Hematopoietic multipotent progenitor cell treated with erythropoietin and hydrocortisone succinate and interleukin-3 and kit ligand, for 6 days (in vitro differentiated cells): ENCODE measurements at regions not wholly inside any gene's neighbourhood (a gene's known extent, or its start where the extent isn't known, plus 50 kb on each side); places are given as distances from the start of the nearest gene placed in this dataset.
"Not testable (repeated sequence)": the region's sequence is repeated elsewhere in the genome, so short reads cannot be mapped to it uniquely, and the experiment has no call there.

Experiments
- DNase-seq: peaks from one replicate; pipeline ENCODE4 v3.0.0-alpha.2; 2015

- no peak for DNase-seq
Measured at GRCh38 chr2:11877764-11878163, 131.3 kb downstream of the LPIN1 start.

- not testable (repeated sequence) for DNase-seq
Measured at GRCh38 chr2:11885253-11885652, 138.8 kb downstream of the LPIN1 start.

DNA sequence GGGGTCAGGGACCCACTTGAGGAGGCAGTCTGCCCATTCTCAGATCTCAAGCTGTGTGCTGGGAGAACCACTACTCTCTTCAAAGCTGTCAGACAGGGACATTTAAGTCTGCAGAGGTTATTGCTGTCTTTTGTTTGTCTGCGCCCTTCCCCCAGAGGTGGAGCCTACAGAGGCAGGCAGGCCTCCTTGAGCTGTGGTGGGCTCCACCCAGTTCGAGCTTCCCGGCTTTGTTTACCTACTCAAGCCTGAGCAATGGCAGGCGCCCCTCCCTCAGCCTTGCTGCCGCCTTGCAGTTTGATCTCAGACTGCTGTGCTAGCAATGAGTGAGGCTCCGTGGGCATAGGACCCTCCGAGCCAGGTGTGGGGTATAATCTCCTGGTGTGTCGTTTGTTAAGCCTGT lies 140.5 kb downstream of the LPIN1 start:
- DNase-seq = not testable (repeated sequence)

GRCh38 chr2:11889101-11889850 lies 142.8 kb downstream of the LPIN1 start:
- no peak for DNase-seq

DNA sequence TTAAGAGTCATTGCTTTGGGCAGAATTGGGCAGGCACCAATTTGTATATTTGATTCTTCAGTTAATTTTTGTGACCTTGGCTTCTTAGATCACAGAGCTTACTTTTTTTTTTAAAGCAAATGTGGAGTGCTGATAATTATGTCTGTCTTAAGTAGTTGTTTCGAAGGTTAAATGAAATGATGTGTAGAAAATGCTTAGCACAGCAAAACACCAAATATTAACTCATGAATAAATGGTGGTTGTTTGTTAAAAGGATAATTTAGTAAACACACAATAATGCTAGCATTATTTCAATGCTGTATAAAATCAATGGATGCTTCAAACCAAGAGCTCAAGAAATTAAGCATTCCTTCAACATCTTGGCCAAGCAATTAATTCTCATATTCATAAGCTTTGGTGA lies 143.4 kb downstream of the LPIN1 start:
- no peak for DNase-seq

- DNase-seq = peak; percentile 48
Measured at GRCh38 chr2:11891028-11891427, 144.6 kb downstream of the LPIN1 start.

DNA sequence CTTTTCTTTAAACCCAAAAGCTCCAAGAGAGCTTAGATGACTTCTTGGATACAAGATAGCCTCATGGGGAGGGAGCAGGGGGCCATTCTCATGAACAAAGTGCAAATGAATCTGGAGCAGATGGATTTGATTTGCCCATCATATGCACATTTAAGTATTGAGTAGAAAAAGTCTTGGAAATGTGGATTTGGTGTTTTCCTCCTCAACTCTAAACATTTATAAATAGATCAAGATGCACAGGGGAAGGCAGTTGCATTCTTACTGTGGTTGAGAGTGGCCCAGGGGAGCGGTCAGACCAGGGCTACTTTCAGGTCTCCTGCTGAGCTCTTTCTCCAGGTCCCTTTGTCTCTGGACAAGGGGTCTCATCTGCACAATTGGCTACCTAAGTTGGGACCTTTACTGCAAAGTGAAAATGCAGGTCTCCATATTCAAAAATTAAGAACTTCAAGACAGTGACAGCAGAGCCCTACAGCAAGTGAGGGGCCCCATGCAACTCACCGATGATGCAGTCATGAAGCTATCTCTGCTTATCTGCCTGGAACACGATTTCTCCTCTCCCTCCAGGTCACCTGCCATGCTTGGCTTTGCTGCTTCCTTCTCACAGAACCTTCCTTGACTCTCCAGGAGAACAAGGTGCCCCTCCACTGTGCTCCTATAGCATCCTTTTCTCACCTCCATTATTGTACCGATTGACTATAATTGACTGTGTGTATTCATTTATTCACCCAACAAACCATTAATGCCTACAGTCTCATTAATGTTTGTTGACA lies 145.4 kb downstream of the LPIN1 start:
- no peak for DNase-seq

- no peak for DNase-seq
Measured at GRCh38 chr2:11896386-11896785, 150.0 kb downstream of the LPIN1 start.

- no peak for DNase-seq
Measured at GRCh38 chr2:11898576-11898975, 152.1 kb downstream of the LPIN1 start.

GRCh38 chr2:11899264-11899818 lies 152.9 kb downstream of the LPIN1 start:
- DNase-seq = no peak

- not testable (repeated sequence) for DNase-seq
Measured at GRCh38 chr2:11900891-11901290, 154.5 kb downstream of the LPIN1 start.

DNA sequence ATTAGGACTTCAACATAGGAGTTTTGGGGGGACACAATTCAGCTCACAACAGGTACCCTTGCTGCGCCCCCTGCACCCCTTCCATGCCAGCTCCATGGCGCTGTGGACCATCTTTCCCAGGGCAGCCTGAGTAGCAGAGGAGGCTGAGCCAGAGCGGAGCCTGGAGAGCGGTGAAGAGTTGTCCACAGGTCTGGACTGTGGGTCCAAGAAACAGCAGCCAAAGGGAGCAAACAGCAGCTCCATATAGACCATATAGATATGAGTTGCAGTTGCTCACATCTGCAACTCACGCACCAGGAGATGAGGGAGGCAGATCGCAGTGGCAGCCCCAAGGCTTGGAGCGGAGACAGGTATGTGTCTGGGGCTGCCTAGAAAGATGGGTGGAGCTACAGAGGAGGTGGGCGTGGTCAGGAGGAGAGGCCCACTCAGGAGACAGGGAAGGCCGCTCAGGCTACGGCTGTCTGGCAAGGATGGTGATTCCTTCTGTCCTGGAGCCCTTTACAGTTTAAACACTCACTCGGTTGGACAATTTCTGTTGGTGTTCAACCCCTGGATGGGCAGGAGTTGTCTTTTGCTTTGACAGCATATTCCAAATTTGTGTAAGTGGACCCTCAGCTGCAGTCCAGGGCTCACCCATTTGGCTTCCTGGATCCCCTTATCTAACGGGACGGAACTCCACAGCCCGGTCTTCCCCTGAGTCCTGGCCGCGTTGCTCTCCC lies 155.1 kb downstream of the LPIN1 start:
- no peak for DNase-seq

GRCh38 chr2:11903085-11903606 lies 156.7 kb downstream of the LPIN1 start:
- DNase-seq = peak; percentile 48

- peak; percentile 24 for DNase-seq
Measured at GRCh38 chr2:11904029-11904428, 157.6 kb downstream of the LPIN1 start.

GRCh38 chr2:11904941-11905340 lies 158.5 kb downstream of the LPIN1 start:
- no peak for DNase-seq

GRCh38 chr2:11907190-11907589 lies 160.8 kb downstream of the LPIN1 start:
- peak; percentile 24 for DNase-seq

DNA sequence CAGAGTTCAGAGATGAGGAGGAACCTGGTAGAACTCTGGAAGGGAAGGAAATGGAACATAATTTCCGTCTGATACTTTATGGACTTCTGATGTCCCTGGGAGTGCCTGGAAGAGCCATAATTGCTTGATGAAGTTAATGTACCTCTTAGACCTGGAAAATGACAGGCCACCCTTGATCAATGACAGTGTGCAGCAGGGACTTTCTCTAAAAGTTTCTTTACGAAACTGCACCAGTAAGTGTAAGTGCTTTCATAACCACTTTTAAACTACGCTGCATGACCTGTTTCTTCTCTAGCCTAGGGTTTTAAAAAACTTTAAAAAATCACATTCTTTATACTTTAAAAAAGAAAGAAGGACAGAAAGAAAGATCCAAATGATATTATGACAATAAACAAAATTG lies 164.5 kb downstream of the LPIN1 start:
- DNase-seq = no peak

DNA sequence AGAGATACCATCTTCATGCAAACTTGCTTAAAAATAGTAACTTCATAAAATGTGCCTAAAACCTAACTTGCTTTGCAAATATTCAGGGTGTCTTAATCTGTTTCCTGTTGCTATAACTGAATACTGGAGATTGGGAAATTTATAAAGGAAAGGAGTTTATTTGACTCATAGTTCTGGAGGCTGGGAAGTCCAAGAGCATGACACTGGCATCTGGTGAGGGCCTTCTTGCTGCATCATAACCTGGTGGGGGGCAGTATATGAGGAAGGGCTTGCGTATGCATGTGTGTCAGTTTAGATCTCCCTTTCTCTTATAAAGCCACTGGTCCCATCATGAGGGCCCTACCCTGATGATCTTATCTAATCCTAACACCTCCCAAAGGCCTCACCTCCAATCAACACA lies 166.5 kb downstream of the LPIN1 start:
- no peak for DNase-seq

GRCh38 chr2:11914455-11914854 lies 168.0 kb downstream of the LPIN1 start:
- DNase-seq = no peak

DNA sequence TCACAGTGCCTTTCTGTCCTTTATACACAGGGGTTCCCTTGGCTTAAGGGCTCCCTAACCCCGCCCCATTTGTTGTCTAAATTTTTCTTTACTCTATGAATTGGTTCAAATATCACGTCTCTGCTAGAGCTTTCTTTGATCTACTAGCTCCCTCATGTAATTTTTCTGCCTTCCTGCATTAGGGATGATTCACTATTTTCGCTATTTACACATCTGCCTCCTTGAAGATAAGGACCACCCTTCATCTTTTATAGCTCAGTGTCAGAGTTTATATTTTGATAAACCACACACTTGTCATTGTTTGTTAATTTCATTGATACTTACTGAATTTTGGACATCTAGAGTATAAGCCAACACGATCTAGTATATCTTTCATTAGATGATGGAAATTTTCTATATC lies 169.2 kb downstream of the LPIN1 start:
- no peak for DNase-seq

- DNase-seq = no peak
Measured at GRCh38 chr2:11919953-11920352, 173.5 kb downstream of the LPIN1 start.

GRCh38 chr2:11920993-11921583 lies 174.7 kb downstream of the LPIN1 start:
- DNase-seq = no peak

DNA sequence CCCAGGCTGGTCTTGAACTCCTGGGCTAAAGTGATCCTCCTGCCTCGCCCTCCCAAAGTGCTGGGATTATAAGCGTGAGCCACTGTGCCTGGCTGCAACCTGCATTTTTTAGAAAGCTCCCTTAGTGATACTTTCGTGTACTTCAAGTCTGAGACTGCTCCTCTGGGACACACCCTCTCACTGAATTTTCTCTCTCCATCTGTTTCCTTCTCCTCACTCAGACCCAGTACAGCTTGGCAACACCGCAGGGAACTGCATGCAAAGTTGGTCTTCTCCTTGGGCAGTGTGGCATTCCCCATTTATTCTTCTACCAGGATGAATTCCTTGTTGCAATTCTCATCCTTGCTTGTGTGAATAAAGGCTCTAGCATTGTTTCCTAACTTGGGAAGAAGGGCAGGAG lies 175.9 kb downstream of the LPIN1 start:
- DNase-seq = no peak
